Neural cell (in vitro differentiated cells): ENCODE measurements at regions not wholly inside any gene's neighbourhood (a gene's known extent, or its start where the extent isn't known, plus 50 kb on each side); places are given as distances from the start of the nearest gene placed in this dataset.

Experiments used
- H2AFZ ChIP-seq: fragments of 200-600, 300-800 bp; sonication (generic), shearing (Covaris generic); 2 replicates; pipeline ENCODE4 v1.6.0; 2014; ENCODE audit warnings: low read depth, mild to moderate bottlenecking, antibody characterized with exemption, low read length, moderate library complexity
- H3F3A ChIP-seq: fragments of 200-600 bp; shearing (Covaris generic); 2 replicates; pipeline ENCODE4 v1.6.1; 2016; ENCODE audit warnings: mild to moderate bottlenecking, moderate library complexity, mixed read lengths, antibody characterized with exemption, low read length; ENCODE audit not compliant: insufficient read depth, poor library complexity, severe bottlenecking
- H3K27ac ChIP-seq: fragments of 200-600, 300-800 bp; sonication (generic), shearing (Covaris generic); 2 replicates; pipeline ENCODE4 v1.5.1; 2014; ENCODE audit warnings: mild to moderate bottlenecking, low read length, moderate library complexity
- H3K27me3 ChIP-seq: fragments of 300-800, 200-600 bp; sonication (generic), shearing (Covaris generic); 2 replicates; pipeline ENCODE4 v1.6.0; 2014; ENCODE audit warnings: mild to moderate bottlenecking, low read depth, low read length, moderate library complexity; ENCODE audit not compliant: insufficient read depth
- H3K36me3 ChIP-seq: fragments of 300-800, 200-600 bp; sonication (generic), shearing (Covaris generic); 2 replicates; pipeline ENCODE4 v1.5.1; 2014; ENCODE audit warnings: mild to moderate bottlenecking, antibody characterized with exemption, low read length, moderate library complexity; ENCODE audit not compliant: insufficient read depth
- H3K4me2 ChIP-seq: fragments of 300-800, 200-600 bp; sonication (generic), shearing (Covaris generic); 2 replicates; pipeline ENCODE4 v1.6.0; 2014; ENCODE audit warnings: mild to moderate bottlenecking, low read length
- H3K4me3 ChIP-seq: fragments of 300-800, 200-600 bp; sonication (generic), shearing (Covaris generic); 2 replicates; pipeline ENCODE4 v1.5.1; 2014; ENCODE audit warnings: mild to moderate bottlenecking, low read length, moderate library complexity
- H3K79me2 ChIP-seq: fragments of 200-600 bp; shearing (Covaris generic); replicated peaks from 2 replicates; pipeline ENCODE4 v1.6.0; 2014; ENCODE audit warnings: mild to moderate bottlenecking, low read length, moderate library complexity; ENCODE audit not compliant: insufficient read depth
- H3K9ac ChIP-seq: fragments of 300-800, 200-600 bp; sonication (generic), shearing (Covaris generic); 2 replicates; pipeline ENCODE4 v1.6.1; 2016; ENCODE audit warnings: mild to moderate bottlenecking, low read length, mixed read lengths
- H3K9me2 ChIP-seq: fragments of 200-600 bp; shearing (Covaris generic); 2 replicates; pipeline ENCODE4 v1.6.1; 2016; ENCODE audit warnings: mild to moderate bottlenecking, low read length, mixed read lengths; ENCODE audit not compliant: insufficient read depth
- H3K9me3 ChIP-seq: fragments of 200-600, 300-800 bp; sonication (generic), shearing (Covaris generic); 2 replicates; pipeline ENCODE4 v1.6.1; 2016; ENCODE audit warnings: mild to moderate bottlenecking, mixed run types, low read length, moderate library complexity, mixed read lengths
- H4K20me1 ChIP-seq: fragments of 200-600 bp; shearing (Covaris generic); 2 replicates; pipeline ENCODE4 v1.6.1; 2016; ENCODE audit warnings: mild to moderate bottlenecking, mixed run types; ENCODE audit not compliant: insufficient read depth
- EP300 ChIP-seq: fragments of 450-650 bp; conservative IDR thresholded peaks from 2 replicates; pipeline ENCODE4 v1.6.1; 2014; ENCODE audit warnings: antibody characterized with exemption, mild to moderate bottlenecking, moderate library complexity; ENCODE audit not compliant: poor library complexity, severe bottlenecking
- EZH2 ChIP-seq: fragments of 200-600, 300-800 bp; shearing (Covaris generic), sonication (generic); IDR thresholded peaks from 2 replicates; pipeline ENCODE4 v1.6.1; 2014; ENCODE audit warnings: antibody characterized with exemption, low read length, borderline replicate concordance, mild to moderate bottlenecking; ENCODE audit not compliant: insufficient read depth, poor library complexity, severe bottlenecking
- MXI1 ChIP-seq: fragments of 450-650 bp; conservative IDR thresholded peaks from 2 replicates; pipeline ENCODE4 v1.6.1; 2014; ENCODE audit warnings: antibody characterized with exemption, mild to moderate bottlenecking; ENCODE audit not compliant: poor library complexity, severe bottlenecking
- POLR2AphosphoS5 ChIP-seq: IDR thresholded peaks from 2 replicates; pipeline ENCODE4 v1.6.1; 2012
- RAD21 ChIP-seq: fragments of 450-650 bp; conservative IDR thresholded peaks from 2 replicates; pipeline ENCODE4 v1.6.1; 2014; ENCODE audit warnings: antibody characterized with exemption, mild to moderate bottlenecking, moderate library complexity
- SMC3 ChIP-seq: fragments of 450-650 bp; conservative IDR thresholded peaks from 2 replicates; pipeline ENCODE4 v1.6.1; 2014; ENCODE audit warnings: antibody characterized with exemption, mild to moderate bottlenecking, moderate library complexity; ENCODE audit not compliant: poor library complexity
- TAF1 ChIP-seq: IDR thresholded peaks from 2 replicates; pipeline ENCODE4 v1.6.1; 2012; ENCODE audit warnings: low read depth
- TF ChIP-seq, protein P1 (sequence below): IDR thresholded peaks from 2 replicates; pipeline ENCODE4 v1.6.1; 2012; ENCODE audit warnings: borderline replicate concordance
- TF ChIP-seq, protein P2 (sequence below): fragments of 450-650 bp; IDR thresholded peaks from 2 replicates; pipeline ENCODE4 v1.5.1; 2014; ENCODE audit warnings: antibody characterized with exemption, mild to moderate bottlenecking, moderate library complexity; ENCODE audit not compliant: poor library complexity, severe bottlenecking

GRCh38 chr6:56328728-56329090 is 81.3 kb upstream of the COL21A1 start:
- Histone ChIP-seq H3K4me3 (no peak overlapping the region), H2AFZ (no peak overlapping the region), H3K27me3 (no peaks in the 10 kb centered on the region), H3K4me2 (no peak overlapping the region), H3K79me2 (no peaks in the 10 kb centered on the region), H4K20me1 (no peaks in the 10 kb centered on the region), H3K9me3 (no peaks in the 10 kb centered on the region), H3F3A (no peaks in the 10 kb centered on the region), H3K9me2 (no peaks in the 10 kb centered on the region), H3K27ac (no peak overlapping the region), H3K36me3 (no peaks in the 10 kb centered on the region), H3K9ac (no peak overlapping the region)
- TF ChIP-seq POLR2AphosphoS5 (no peak), EZH2 (no peak), SMC3 (no peak), RAD21 (no peak), MXI1 (no peak), TAF1 (no peak), EP300 (no peak)
- TF ChIP-seq, protein P1, sequence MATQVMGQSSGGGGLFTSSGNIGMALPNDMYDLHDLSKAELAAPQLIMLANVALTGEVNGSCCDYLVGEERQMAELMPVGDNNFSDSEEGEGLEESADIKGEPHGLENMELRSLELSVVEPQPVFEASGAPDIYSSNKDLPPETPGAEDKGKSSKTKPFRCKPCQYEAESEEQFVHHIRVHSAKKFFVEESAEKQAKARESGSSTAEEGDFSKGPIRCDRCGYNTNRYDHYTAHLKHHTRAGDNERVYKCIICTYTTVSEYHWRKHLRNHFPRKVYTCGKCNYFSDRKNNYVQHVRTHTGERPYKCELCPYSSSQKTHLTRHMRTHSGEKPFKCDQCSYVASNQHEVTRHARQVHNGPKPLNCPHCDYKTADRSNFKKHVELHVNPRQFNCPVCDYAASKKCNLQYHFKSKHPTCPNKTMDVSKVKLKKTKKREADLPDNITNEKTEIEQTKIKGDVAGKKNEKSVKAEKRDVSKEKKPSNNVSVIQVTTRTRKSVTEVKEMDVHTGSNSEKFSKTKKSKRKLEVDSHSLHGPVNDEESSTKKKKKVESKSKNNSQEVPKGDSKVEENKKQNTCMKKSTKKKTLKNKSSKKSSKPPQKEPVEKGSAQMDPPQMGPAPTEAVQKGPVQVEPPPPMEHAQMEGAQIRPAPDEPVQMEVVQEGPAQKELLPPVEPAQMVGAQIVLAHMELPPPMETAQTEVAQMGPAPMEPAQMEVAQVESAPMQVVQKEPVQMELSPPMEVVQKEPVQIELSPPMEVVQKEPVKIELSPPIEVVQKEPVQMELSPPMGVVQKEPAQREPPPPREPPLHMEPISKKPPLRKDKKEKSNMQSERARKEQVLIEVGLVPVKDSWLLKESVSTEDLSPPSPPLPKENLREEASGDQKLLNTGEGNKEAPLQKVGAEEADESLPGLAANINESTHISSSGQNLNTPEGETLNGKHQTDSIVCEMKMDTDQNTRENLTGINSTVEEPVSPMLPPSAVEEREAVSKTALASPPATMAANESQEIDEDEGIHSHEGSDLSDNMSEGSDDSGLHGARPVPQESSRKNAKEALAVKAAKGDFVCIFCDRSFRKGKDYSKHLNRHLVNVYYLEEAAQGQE, result no peak
- TF ChIP-seq, protein P2, sequence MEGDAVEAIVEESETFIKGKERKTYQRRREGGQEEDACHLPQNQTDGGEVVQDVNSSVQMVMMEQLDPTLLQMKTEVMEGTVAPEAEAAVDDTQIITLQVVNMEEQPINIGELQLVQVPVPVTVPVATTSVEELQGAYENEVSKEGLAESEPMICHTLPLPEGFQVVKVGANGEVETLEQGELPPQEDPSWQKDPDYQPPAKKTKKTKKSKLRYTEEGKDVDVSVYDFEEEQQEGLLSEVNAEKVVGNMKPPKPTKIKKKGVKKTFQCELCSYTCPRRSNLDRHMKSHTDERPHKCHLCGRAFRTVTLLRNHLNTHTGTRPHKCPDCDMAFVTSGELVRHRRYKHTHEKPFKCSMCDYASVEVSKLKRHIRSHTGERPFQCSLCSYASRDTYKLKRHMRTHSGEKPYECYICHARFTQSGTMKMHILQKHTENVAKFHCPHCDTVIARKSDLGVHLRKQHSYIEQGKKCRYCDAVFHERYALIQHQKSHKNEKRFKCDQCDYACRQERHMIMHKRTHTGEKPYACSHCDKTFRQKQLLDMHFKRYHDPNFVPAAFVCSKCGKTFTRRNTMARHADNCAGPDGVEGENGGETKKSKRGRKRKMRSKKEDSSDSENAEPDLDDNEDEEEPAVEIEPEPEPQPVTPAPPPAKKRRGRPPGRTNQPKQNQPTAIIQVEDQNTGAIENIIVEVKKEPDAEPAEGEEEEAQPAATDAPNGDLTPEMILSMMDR, result no peak

- H3K9me2 ChIP-seq, result no peaks in the 10 kb centered on the region
- H3K79me2 ChIP-seq, result no peaks in the 10 kb centered on the region
- H3K27me3 ChIP-seq, result no peaks in the 10 kb centered on the region
- no peaks in the 10 kb centered on the region for H3K9me3 ChIP-seq
- H3K4me2 ChIP-seq, result no peak overlapping the region
- H3F3A ChIP-seq, result no peaks in the 10 kb centered on the region
- no peak for TF ChIP-seq EZH2
- no peak for TF ChIP-seq TAF1
- TF ChIP-seq MXI1, result no peak
- no peak for TF ChIP-seq EP300
- TF ChIP-seq, protein P1, result no peak
- TF ChIP-seq RAD21, result no peak
- TF ChIP-seq SMC3, result no peak
- no peak overlapping the region for H2AFZ ChIP-seq
- H3K27ac ChIP-seq, result no peak overlapping the region
- H3K36me3 ChIP-seq, result no peaks in the 10 kb centered on the region
- no peaks in the 10 kb centered on the region for H4K20me1 ChIP-seq
- no peak overlapping the region for H3K9ac ChIP-seq
- no peak overlapping the region for H3K4me3 ChIP-seq
These were observed 80.8 kb upstream of the COL21A1 start for GRCh38 chr6:56327946-56328727.
